C4-2B (cell line): ENCODE measurements at regions not wholly inside any gene's neighbourhood (a gene's known extent, or its start where the extent isn't known, plus 50 kb on each side); places are given as distances from the start of the nearest gene placed in this dataset.

Experiments used
- H3K27ac ChIP-seq: fragments of 450-650 bp; 2 replicates; pipeline ENCODE4 v1.5.1; 2017
- CTCF ChIP-seq: fragments of 450-650 bp; conservative IDR thresholded peaks from 2 replicates; pipeline ENCODE4 v1.5.1; 2017; ENCODE audit warnings: mild to moderate bottlenecking
- ZFX ChIP-seq: fragments of 450-650 bp; IDR thresholded peaks from 2 replicates; pipeline ENCODE4 v1.6.1; 2017

GRCh38 chr12:16094437-16094836 is 183.0 kb downstream of the SLC15A5 start:
- no peak for TF ChIP-seq ZFX
- no peak for TF ChIP-seq CTCF
- H3K27ac ChIP-seq, result no peak overlapping the region

- no peak overlapping the region for H3K27ac ChIP-seq
- no peak for TF ChIP-seq ZFX
Measured at GRCh38 chr12:16093825-16094224, 182.7 kb downstream of the DERA start.

GRCh38 chr12:16090974-16091373 is 179.8 kb downstream of the DERA start:
- no peak overlapping the region for H3K27ac ChIP-seq
- TF ChIP-seq CTCF, result no peak
- no peak for TF ChIP-seq ZFX

DNA sequence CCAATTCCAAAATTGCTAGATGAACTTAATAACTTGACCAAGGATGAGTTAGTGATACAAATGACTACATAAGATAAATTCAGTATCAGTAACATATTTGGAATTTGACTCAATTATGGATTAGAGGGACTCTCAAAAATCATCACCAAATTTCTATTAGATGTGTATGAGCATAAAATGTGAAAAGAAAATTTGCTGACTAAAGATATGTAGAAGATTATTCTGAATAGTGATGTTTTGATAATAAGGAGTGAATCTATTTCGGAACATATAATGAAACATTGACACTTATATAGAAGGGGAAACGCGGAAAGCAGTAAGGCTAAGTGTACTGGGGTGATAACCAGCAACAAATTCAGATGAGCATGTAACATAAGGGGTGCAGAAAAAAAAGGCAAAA is 177.3 kb downstream of the DERA start:
- no peak overlapping the region for H3K27ac ChIP-seq
- TF ChIP-seq CTCF, result no peak
- no peak for TF ChIP-seq ZFX
